ENCODE measurements at regions not wholly inside any gene's neighbourhood (a gene's known extent, or its start where the extent isn't known, plus 50 kb on each side); places are given as distances from the start of the nearest gene placed in this dataset.
"Not testable (repeated sequence)": the region's sequence is repeated elsewhere in the genome, so short reads cannot be mapped to it uniquely, and the experiment has no call there.

DNA sequence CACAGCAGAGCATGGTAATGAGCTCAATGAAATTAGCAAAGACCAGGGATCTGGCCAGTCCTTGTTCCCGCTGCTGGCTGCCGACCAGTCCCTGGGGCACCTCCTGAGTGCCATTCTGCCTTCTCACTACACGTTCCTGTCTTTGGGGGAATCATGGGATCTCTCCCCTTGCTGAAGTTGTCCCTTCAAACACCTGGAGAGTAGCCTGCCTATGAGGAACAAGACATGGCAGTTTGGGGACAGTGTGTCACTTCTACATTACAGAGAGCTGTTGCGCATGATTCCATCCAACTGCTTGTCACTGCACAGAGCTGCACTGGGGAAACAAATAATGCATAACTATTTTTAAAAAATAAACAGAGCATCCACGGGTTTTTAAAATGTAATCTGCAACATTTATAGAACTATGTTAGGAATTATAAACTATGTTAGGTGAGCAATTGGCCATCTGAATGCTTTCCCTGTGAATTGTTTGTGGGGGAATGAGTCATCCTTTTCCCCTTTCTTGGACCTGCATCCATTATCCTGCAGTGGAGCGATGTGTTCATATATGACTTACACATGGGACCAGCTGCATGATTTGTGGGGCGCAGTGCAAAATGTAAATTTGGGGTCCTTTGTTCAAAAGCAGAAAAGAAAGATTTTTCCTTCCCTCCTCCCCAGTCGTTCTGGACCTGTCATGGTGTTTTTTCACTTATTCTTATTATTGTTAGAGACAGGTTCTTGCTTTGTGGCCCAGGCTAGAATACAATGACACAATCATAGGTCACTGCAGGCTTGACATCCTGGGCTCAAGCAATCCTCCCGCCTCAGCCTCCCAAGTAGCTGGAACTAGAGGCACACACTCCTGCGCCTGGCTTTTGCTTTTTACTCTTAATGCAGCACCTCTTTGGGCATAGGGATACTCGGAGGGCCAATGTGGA, 115.0 kb upstream of the TBL1X start:
- no peak for DNase-seq

DNA sequence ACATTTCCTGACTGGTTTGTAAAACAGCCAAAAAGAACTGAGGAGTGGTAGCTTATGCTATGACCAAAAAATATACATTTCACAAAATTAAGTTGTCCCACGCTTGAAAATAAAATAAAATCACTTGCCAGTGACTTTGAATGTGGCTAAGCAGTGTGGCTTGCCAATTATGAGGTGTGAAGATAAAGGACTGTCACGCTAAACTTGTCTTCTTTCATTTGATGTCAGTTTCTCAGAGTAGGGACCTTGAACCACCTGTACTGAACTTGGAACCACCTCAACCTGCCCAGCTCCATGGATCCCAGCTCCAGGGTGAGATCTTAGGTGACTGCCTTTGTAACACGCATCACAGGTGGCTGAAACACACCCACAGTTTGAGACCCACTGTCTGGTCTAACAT, 113.7 kb upstream of the TBL1X start:
- no peak for DNase-seq

DNA sequence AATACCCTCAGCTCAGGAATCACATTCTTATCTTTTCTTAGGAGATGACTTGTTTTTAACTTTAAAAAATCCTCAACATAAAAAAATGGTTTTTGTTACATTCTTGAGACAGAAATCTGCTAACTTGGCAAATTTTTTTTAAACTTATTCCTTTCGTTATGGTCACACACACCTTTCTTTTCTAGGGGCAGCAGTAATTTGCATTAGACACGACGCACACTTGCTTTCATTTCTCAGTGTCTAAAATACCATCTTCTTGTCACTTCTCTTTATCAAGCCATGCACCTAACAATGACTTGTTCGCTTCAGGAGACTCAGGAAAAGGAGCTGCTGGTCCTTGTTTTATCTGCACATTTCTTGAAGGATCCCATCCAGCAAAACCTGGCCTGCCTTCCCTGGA, 112.6 kb upstream of the TBL1X start:
- peak; percentile 11 for DNase-seq

- peak; percentile 18 for DNase-seq
These were observed 112.0 kb upstream of the TBL1X start for GRCh38 chrX:9352694-9353411.

- no peak for DNase-seq
These were observed 109.9 kb upstream of the TBL1X start for GRCh38 chrX:9354918-9355317.

GRCh38 chrX:9355739-9356138, 109.1 kb upstream of the TBL1X start:
- DNase-seq: no peak

DNA sequence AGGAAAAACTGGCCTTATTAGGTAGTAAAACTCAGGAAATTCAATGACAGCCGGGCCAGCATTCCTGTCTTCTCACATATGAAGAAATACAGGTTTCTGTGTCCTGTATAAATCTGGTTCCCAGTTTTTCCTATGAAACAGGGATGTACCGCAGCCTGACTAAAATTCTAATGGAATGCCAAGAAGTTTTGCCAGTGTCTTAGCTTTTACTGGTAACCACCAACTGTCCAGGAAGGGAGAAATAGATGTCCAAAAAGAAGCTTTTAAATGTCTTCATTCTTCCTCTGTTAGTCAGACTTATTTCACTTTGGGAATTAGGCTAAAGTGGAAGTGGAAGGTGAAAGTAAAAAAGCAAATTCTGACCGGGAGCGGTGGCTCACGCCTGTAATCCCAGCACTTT, 108.0 kb upstream of the TBL1X start:
- no peak for DNase-seq

GRCh38 chrX:9357518-9358114, 107.2 kb upstream of the TBL1X start:
- no peak for DNase-seq

DNA sequence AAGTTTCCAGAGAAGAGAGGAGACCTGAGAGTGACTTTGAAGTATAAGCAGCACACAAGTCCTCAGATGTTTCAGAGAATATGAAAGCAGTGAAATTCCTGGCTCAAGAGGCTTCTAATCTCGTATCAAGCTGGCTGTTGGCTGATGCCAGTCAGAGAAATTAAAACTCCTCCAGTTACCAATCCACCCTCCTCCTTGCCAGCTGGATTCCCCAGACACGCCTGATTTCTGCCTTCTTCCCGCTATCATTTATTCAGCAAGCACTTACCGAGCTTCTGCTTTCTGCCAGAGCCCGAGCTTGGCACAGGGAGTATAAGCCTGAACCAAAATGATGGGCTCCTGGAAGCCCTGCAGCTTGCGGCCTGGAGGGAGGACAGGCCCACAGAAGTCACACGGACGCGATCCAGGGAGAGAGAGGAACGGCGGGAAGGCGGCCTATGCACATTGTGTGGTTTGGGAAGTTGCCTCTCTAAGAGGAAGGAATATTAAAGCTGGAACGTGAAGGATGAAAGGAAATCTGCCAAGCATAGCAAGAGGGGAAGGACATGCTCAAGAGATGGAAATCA, 102.4 kb upstream of the TBL1X start:
- no peak for DNase-seq

GRCh38 chrX:9367421-9367820, 97.4 kb upstream of the TBL1X start:
- DNase-seq: no peak

- no peak for DNase-seq
These were observed 96.6 kb upstream of the TBL1X start for GRCh38 chrX:9368262-9368661.

DNA sequence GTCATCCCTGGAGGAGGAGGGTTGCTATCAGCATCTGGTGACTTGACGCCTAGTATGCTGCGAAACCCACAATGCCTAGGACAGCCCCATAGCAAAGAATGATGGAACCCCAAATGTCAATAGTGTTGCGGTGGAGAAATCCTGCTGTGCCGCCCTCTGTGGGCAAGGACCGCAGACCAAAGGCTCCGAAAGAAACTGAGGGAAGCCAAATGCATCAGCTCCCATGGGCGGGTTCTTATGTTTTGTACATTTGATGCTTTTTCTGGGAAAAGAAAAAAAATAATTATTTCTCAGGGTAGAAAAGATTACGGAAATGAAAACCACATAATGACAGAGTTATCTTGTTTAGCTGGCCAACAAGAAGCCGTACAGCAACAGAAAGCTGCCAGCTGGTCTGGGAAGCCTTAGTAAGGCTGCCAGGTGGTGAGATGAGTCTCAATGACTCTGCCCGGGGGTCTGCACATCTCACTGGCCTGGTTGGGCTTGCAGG, 95.0 kb upstream of the TBL1X start:
- no peak for DNase-seq

- no peak for DNase-seq
These were observed 94.0 kb upstream of the TBL1X start for GRCh38 chrX:9370893-9371292.

DNA sequence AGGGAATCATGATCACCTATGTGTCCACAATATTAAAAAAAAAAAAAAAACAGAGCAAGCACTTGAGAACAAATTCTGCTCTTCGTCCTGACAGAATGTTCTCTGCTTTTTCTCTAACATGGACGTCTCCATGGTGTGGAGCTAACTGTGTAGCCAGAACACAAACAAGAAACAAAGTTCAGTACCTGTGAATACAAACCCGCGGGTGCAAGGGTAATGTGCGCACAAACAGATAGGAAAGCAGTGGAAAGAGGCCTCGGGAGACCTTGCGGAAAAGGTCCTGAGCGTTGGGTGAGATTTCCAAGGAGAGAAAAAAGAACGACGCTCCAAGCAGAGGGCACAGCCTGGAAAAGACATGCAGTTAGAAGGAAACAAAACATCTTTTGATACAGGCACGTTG, 92.0 kb upstream of the TBL1X start:
- DNase-seq: no peak

GRCh38 chrX:9373789-9374188, 91.1 kb upstream of the TBL1X start:
- DNase-seq: no peak

DNA sequence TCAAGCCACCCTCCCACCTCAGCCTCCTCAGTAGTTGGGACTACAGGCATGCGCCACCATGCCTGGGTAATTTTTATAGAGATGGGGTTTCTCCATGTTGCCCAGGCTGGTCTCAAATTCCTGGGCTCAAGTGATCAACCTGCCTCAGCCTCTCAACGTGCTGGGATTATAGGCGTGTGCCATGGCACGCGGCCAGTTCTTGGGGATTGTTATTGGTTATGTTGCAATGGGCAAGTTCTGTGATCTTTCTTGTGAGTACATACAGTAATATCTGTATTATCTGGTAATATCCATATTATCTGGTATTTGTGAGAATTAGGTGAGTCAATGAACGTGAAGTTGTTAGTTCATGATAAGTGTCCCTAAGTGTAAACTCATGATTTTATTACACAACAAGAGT, 90.3 kb upstream of the TBL1X start:
- no peak for DNase-seq

DNA sequence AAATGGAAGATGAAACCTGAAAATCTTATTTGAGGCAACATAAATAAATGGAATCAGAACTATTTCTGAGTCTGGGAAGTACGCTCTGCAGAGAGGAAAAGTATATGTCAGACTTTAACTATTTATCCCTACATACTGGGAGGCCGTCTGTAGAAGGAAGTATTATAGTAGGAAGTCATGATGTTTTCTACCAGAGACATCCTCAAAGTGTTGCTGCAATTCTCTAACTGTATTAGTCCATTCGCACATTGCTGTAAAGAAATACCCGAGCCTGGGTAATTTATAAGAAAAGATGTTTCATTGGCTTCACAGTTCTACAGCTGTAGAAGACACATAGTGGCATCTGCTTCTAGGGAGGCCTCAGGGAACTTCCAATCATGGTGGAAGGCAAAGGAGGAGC, 88.7 kb upstream of the TBL1X start:
- DNase-seq: no peak

DNA sequence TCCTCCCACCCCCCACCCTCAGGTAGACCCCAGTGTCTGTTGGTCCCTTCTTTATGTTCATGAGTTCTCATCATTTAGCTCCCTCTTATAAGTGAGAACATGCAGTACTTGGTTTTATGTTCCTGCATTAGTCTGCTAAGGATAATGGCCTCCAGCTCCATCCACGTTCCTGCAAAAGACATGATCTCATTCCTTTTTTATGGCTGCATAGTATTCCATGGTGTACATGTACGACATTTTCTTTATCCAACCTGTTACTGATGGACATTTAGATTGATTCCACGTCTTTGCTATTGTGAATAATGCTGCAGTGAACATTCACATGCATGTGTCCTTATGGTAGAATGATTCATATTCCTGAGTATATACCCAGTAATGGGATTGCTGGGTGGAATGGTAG, 87.6 kb upstream of the TBL1X start:
- DNase-seq: not testable (repeated sequence)

- peak; percentile 1 for DNase-seq
These were observed 85.7 kb upstream of the TBL1X start for GRCh38 chrX:9378980-9379696.

GRCh38 chrX:9379697-9380551, 84.9 kb upstream of the TBL1X start:
- DNase-seq: no peak

GRCh38 chrX:9383655-9384054, 81.2 kb upstream of the TBL1X start:
- DNase-seq: no peak

DNA sequence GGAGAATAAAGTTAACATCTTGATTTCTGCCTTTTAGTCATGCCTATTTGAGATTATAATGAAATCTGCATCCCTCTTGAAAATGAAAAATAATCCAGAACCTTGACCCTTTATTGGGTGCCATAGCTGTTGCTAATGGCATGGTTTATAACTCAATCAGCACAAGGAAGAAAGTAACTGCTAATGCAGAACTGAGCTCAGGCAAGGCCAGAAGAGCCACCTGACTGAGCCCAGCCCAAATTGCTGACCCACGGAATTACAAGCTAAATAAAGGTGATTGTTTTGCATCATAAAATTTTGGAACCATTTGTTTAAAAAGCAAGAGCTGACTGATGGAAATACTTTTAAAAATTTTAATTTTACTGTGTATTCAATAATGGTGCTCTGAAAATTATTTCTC, 76.4 kb upstream of the TBL1X start:
- no peak for DNase-seq
